ENCODE measurements at regions not wholly inside any gene's neighbourhood (a gene's known extent, or its start where the extent isn't known, plus 50 kb on each side); places are given as distances from the start of the nearest gene placed in this dataset.
A peak's percentile ranks its signal among the peaks of the same experiment; 100 is the strongest.
"Not testable (repeated sequence)": the region's sequence is repeated elsewhere in the genome, so short reads cannot be mapped to it uniquely, and the experiment has no call there.

DNA sequence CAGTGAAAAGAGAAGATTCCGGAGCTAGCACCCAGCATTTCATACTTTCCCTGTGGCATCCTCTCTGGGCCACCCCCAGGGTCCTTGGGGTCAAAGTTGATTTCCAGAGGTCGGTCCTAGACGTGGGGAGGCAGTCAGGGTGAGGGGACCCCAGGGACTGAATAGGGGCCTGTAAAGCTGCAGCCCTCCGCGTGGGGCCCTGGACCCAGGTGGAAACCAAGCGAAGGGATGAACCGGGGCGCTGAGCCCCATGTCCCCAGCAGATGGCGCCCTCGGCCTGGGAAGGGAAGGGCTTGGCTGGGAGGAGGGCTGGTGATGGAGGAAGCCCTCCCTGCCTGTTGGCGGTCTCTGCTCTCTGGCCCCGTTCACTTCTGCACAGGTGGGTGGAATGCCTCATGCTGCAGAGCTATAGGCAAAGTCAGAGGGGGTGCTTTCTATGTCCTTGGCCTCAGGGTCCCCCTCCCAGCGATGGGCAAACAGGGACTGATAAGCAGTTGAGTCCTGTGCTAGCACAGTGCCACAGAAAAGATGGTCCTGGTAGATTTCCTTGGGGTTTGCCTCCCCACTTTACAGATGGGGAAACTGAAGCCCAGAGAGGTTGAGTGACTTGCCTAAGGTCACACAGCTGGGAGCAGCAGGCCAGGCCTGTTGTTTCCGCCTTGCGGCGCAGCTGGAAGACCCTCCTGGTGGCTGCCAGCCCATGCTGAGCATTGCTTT is 163.4 kb upstream of the CIBAR2 start:
- peak; percentile 54 for DNase-seq (ENCODE audit: low spot score)

DNA sequence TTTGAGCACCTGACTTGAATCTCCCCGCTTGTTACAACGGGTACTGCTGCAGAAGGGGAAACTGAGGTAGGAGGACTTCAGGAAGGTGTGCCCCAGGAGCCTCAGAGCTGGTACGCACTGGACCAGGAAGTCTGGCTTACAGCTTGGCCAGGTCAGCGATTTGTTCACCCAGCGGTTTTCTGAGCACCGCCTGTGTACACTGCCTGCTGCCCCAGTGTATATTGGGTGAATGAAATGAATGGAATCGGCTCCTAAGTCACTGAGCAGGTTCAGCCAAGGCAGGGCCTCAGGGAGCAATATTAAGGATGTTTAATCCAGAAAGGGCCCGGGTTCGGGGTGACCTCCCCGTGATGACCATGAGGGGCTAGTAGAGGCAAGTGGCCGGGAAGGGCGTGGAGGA is 164.0 kb upstream of the CIBAR2 start:
- DNase-seq (ENCODE audit: low spot score), result no peak

DNA sequence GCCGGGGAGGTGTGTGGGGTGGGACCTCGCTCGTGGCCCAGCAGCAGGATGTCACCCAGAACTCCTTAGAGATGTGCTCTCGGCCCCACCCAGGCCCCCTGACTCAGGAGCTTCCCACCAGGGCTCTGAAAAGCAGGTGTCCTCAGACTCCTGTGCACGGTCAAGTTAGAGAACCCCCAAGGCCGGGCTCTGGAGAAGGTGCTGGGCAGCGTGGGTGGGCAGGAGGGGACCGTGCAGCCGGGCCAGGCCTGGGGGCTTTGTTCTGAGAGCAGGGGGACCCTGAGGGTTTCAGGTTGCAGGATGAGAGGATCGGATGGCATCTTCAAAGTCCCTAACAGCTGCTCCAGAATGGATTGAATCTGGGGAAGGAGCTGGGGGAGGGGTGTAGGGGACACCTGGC is 164.4 kb upstream of the CIBAR2 start:
- DNase-seq (ENCODE audit: low spot score), result no peak

DNA sequence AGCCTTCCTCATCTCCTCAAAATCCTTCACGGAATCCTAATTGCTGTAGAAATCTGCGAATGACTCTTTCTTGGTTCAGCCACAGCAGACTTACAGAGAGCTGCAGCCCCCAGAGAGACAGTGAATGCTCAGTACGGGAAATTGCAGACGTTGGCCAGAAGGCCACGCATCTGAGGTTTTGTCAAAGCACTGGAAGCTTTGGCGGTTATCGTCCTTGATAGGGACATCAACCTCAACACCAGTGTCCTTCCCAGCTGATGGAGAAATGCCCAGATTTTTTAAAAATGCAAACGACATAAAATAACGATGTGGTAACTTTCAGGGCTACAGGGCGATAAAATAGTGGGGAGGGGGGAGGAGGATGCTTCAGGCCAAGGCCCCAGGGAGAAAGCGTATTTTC is 166.6 kb upstream of the CIBAR2 start:
- DNase-seq (ENCODE audit: low spot score), result no peak

DNA sequence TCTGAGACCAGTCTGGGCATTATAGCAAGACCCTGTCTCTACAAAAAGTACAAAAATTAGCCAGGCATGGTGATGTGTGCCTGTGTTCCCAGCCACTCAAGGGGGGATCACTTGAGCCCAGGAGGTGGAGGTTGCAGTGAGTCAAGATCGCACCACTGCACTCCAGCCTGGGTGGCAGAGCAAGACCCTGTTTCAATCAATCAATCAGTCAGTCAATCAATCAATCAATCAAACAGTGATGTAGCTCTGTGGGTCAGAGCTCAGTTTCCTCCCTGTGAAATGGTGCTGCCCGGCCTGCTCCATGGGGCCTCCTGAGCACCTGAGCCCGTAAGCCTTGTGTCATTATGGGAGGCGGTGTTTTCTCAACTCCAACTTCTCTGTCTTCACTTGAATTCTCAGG is 167.1 kb upstream of the CIBAR2 start:
- DNase-seq (ENCODE audit: low spot score), result no peak

DNA sequence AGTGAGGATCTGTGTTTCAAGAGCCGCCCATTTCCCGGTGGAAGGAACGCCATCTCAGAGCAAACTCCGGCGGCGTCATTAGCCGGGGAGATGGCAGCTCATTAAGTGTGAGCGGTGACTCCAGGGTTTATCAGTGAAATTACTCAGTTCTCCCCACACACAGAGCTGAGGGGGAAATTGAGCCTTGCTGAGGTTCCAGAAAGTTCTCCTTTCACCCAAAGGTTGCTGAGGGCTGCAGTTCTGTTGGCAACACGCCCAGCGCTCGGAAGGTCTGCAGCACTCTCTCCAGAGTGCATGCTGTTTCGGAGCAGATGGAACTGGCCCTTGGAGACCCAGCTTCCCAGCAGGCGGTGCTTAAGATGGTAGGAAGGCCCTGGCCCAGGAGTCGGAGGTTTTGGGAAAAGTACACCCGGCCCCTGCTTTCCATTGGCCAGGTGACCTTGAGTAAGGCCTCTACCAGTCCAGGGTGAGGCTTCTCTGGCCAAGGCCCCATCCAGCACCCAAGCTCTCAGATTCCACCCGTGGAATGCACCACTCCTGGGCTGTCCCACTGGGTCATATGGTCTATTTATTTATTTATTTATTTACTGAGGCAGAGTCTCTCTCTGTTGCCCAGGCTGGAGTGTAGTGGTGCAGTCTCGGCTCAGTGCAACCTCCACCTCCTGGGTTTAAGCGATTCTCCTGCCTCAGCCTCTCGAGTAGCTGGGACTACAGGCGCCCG is 167.7 kb upstream of the CIBAR2 start:
- DNase-seq (ENCODE audit: low spot score), result no peak

DNA sequence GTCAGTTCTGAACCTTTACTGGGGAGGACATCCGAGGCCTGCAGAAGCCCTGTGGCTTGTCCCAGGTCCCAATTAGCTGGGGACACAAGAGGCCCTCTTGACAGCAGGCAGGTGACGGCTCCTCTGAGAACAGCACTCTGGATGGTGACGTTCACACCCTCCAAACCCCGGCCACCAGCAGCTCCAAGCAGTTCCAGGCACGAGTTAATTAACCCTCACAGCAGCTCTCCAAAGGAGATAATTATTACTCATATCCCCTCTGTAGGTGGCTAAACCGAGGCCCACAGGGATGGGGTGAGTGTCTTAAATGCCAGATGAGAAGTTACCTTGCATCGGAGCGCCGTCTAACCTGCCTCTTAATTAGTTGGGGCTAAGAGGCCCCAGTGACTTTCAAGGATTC is 168.9 kb upstream of the CIBAR2 start:
- no peak for DNase-seq (ENCODE audit: low spot score)

DNA sequence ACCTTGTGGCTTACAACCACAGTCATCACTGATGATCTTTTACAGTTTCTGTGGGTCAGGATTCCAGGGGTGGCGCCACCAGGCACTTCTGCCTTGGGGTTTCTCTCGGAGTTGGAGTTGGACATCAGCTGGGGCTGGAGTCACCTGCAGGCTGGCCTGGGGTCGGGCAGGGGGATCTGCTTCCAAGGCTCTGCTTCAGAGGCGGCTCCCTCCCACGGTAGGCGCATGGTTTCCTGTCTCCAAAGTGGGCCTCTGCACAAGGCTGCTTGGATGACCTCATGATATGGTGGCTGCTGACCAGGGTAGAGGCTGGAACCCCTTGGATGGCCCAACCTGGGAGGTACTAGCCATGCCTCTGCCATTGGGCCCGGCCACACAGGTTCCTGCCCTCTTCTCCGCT is 170.6 kb upstream of the CIBAR2 start:
- no peak for DNase-seq (ENCODE audit: low spot score)

DNA sequence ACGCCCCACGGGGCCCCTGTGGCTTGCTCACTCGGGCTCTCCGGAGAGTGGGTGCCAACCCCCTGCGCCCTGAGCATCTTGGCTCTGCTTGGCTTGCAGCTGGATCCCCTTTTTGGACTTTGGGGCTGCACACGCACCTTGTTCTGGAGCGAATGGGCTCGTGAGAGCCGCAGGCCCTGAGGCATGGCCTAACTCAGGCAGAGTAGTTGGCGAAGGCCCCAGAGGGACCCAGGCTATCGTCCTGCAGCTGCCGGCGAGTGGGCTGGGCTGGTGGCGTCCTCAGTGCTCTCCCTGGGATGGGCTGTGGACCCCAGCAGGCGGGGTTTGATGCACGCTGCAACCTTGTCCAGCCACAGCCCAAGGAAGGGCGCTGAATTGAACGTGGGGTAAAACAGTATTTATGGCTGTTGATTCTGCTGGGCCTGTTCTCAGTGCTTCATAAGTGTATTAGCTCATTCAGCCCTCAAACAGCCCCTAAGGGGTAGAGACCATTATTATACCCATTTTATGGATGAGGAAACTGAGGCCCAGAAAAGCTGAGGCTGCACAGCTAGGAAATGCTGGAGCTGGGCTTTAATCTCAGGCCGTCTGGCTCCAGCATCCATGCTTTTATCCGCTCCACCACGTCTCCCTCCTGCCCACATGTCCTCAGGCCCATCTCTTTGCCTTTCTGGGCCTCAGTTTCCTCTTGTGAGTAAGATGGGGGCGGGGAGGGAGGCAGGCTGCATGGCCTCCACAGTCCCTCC is 171.2 kb upstream of the CIBAR2 start:
- no peak for DNase-seq (ENCODE audit: low spot score)

DNA sequence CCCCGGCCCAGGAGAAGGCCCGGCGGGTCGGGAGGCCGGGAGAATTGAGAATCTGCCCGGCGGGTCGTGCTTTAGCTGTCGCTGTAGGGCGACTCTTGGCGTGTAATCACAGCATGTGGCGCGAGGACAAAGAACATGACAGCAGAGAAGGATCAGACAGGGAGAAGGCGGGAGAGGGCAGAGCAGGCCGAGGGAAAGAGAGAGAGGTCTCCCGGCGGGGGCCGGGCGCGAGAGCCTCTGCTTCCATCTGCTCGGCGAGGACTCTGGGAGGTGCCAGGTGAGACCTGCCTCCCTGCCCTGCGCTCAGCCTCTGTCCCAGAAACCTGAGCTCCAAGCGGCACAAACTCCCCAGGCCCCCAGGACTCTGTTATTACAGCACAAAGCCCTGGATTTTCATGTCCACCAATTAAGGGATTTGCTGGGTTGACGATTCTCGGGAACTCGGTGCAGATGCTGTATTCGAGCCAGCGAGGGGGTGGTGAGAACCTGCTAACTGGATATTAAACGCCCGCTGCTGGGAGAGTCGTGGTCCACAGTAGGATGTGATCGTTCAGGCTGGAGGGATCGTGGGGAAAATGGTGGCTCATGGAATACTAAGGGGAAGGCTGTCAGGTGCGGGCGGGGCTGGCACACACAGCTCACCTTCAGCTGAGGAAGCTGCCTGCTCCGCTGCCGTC is 172.0 kb upstream of the CIBAR2 start:
- no peak for DNase-seq (ENCODE audit: low spot score)

DNA sequence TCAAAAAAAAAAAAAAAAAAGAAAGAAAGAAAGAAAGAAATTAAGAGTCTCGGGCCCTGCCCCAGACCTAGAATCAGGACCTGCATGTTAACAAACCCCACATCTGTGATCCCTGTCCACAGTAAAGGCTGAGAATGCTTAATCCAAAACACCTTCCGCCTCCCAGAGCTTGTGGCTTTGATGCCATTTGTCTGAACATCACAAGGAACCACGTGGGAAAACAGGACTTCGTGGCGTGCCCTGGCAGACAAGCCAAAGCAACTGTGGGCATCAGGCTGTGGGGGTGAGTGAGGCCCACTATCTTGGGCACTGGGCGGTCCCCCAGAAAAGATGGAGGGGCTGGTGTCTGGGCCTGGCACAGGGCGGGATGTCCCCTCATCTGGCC is 173.4 kb upstream of the CIBAR2 start:
- no peak for DNase-seq (ENCODE audit: low spot score)

DNA sequence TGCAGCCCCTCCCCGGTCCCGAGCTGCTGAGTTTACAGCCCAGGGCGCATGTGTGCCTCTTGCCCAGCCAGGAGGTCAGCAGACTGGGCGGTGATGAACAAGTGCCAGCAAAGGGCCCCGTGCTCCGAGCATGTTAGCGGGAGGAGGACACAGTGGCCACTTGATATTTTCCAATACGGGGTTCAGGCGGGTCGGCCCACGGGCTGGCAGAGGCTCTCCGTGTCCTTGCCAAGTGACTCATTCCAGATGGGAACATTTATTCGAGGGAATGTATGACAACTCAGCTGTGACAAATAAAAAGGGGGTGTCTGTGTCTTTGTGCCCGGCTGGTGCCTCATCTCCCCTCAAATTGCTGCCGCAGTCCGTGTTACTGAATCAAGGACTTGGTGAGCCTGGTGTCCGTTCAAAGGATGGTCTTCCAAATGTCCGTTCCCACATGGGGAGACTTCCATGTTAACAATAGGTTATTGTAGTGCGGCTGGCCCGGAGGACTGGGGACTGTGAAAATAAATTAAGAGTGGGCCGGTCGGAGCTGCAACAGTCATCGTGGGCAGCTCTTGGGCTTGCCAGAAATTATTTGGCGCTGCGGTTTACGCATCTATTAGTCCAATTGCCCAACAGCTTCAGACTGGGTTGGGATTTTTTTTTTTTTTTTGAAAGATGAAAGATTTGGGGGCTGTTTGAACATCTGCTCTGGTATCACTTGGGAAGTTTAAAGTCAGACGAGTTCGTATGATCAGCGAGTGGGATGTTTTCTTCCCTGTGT is 174.0 kb upstream of the CIBAR2 start:
- no peak for DNase-seq (ENCODE audit: low spot score)

DNA sequence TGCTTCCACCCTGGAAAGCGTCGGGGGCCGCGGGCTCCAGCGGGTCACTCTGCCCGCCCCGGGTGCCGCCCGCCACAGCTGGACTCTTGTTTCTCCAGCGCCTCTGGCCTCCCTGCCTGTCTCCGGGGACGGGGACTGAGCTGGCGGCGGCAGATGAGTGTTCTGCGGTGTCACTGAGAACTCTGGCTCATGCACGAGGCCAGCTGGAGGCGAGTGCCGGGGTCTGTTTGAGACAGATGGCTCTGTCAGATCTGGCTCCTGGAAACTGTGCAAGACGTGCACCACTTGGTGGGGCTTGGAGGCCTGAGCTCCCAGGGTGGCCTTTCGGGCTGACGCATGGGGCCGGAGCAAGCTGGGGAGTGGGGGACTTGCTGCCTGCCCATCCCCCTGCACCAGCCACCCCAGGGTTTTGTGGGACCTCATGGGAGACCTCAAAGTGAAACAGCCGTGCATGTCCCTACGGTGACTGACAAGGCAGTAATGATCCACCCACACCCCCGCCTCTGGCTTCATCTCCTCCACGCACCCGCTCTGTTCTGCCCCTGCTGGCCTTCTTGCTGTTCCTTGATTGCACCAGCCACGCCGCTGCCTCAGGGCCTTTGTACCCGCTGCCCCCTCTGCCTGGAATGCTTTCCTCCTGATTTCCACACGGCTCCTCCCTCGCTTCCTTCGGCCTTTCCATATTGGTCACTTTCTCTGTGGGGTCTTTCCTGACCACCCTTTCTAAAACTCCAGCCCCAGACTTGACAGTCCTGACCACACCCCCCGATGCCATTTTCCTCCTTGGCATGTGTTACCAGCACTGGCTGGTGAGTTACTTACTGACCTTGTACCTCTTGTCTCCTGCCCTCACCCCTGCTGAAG is 174.9 kb upstream of the CIBAR2 start:
- DNase-seq (ENCODE audit: low spot score), result no peak

DNA sequence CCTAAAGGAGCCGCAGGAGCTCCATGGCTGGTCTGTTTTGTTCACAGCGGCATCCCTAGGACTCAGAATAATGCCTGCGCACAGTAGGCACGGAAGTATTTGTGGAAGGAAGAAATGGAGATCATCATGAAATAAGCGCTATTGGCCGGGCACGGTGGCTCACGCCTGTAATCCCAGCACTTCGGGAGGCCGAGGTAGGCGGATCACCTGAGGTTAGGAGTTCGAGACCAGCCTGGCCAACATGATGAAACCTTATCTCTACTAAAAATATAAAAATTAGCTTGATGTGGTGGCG is 175.5 kb upstream of the CIBAR2 start:
- DNase-seq (ENCODE audit: low spot score), result not testable (repeated sequence)

DNA sequence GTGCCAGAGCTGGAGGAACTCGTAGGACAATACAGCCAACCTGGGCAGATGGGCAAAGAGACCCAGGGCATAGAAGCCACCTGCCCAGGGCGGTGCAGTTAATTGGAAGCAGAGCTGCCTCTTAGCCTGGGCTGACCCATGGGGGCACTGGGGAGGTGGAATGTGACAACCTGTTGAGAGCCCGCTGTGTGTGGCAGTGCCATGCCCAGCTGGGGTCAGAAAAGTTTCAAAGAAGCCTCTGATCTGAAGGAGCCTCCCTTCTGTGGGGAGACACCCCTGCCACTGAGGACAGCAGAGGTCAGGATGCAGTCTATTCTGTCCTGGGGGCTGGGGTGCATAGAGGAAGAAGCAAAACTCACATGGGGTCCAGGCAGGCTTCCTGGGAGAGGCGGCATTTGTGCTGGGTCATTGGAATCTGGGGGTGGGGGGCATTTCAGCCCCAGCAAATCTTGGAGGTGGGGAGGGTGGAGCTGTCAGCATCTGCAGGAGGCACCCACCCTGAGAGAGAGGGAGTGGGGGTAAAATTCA is 176.1 kb upstream of the CIBAR2 start:
- no peak for DNase-seq (ENCODE audit: low spot score)

DNA sequence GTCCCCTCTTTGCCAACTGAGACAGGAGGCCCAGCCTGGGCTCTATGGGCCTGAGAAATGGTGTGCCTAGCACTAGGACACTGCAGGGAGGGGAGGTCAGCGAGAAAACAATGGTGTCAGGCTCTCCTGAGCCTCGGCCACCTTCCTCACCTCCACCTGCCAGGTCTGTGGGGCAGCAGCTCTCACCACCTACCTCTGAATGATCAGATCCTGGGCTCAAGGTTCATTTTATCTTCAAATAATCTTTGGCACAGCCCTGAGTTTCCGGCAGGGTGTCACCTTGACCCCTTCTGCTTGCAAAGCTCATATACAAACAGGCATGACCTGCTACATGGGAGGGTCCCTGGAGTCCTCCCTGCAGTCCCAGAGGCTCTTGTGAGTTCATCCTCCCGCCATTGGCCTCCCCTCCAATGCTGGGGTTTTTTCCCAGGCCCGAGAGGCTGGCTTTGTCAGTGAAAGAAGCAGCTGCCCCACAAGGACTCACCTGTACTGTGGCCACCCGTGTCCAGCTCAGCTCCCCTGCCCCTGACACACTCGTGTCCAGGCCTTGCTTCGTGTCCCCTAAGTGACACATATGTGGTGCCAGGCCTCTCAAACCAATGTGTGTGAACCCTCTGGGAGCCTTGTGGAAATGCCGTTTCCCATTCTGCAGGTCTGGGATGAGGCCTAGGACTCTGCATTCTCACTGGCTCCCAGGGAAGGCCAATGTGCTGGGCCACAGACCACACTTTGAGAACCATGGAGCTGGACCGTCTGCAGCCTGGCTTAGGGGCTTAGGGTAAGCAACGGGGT is 176.8 kb upstream of the CIBAR2 start:
- DNase-seq (ENCODE audit: low spot score), result no peak

DNA sequence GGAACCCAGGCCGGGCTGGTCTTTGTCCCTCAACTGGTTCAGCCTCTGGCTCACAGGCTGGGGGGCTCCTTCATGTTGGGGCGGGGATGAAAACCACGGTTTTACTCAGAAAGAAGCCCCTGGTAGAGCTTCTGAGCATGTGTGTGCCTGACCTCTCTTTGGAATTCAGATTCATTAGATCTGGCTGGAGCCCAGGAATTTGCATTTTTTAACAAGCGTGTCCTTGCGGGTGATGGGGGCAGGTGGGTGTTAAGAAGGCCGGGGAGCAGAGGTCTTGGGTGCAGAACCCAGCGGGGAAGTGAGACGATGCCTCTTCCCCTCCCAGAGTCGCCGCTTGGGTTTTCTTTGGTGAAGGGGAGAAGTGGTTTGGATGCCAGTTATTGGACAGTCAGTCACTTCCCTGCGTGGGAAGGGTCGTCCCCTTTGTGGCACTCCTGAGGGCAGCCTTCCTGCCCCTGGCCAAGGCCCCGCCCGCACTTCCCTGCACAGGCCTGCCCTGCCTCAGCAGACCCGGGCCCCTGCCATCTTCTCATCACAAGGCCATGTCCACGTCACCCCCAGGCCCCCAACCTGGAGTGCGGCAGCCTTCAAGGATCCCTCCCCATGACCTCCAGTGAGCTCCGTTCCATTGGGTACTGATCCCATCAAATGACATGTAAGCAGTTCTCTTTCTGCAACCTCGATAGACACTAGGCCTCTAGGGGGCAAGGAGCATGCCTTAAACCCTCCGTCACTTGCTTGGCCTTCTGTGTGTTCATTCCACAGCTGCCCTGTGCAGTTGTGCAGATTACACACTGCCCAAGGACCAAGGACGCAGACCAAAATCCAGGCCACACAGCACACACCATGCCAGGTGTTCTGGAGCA is 177.7 kb upstream of the CIBAR2 start:
- DNase-seq (ENCODE audit: low spot score), result no peak

DNA sequence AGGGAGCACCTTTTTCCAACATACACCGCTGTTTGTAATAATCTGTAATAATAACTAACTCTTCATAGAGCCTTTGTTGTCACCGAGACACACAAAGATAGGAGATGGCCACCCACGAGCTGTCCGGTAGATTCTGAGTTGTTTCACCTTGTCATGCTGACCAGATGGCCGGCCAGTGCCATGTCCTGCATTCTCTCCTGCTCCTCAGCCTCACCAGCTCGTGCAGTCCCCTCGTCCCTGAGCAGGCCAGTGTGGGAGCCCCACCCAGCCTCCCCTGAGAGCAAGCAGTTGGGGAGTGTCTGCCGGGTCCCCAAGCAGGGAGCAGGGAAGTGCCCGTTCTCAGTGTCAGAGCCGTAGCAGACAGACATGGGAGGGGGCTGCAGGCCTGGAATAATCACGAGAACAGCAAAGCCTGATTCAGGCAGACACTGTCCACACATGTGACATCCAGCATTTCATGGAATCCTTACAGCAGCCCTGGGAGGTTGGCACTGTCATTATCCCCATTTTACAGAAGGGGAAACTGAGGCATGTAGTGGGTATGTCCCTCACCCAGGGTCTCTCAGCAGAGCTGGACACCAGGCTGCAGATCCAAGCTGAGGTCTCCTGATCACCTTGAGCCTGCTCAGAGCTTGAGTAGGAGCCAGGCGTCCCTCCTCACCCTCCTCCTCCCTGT is 178.5 kb upstream of the CIBAR2 start:
- DNase-seq (ENCODE audit: low spot score), result no peak
